GM18508 (cell line): ENCODE measurements at regions not wholly inside any gene's neighbourhood (a gene's known extent, or its start where the extent isn't known, plus 50 kb on each side); places are given as distances from the start of the nearest gene placed in this dataset.
"Not testable (repeated sequence)": the region's sequence is repeated elsewhere in the genome, so short reads cannot be mapped to it uniquely, and the experiment has no call there.

ENCODE experiments used
- ATAC-seq: cut with Tn5 transposase; IDR thresholded peaks from one replicate; pipeline ENCODE4 v1.9.1; 2021; ENCODE audit warnings: moderate number of reproducible peaks; ENCODE audit not compliant: insufficient read depth, unreplicated experiment

- ATAC-seq = no peak
Observed at GRCh38 chr16:16925432-16925831, 545.3 kb downstream of the XYLT1 start.

- ATAC-seq = no peak
Observed at GRCh38 chr16:16928532-16929109, 542.1 kb downstream of the XYLT1 start.

GRCh38 chr16:16930309-16931000 is 540.3 kb downstream of the XYLT1 start:
- ATAC-seq = no peak

- no peak for ATAC-seq
Observed at GRCh38 chr16:16933861-16934260, 536.9 kb downstream of the XYLT1 start.

DNA sequence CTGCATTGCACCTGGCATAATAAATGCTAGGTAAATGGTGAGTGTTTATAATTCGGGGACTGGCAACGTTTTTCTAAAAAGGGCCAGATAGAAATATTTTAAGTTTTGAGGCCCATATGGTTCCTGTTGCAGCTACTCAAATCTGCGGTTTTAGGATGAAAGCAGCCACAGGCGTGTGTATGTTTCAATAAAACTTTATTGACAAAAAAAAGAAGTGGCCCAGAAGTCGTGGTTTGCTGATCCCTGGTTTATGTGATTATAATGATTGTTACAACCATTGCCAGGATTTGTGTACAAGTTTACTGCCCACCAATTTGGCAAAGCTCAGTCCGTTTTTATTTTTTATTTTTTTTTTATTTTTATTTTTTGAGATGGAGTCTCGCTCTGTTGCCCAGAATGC is 536.1 kb downstream of the XYLT1 start:
- no peak for ATAC-seq

- not testable (repeated sequence) for ATAC-seq
Observed at GRCh38 chr16:16935909-16936308, 534.9 kb downstream of the XYLT1 start.

DNA sequence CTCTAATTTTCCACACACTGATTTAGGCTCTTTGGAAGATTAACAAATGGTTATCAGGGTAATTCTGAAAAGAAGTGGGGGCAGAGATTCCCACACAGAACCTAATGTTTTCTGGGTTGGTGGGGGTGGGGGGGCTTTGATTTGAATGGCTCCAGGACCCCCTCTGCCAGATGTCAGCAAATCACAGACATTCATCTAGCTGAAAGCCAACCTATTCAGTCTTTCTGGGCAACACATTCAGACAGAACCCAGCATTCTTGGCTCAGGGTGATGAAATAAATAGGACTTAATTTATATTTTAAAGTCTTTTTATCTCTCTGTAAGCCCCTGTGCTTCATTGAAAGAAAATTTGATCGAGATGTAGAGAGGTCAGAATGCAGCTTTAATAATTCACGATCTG is 533.2 kb downstream of the XYLT1 start:
- ATAC-seq = no peak

- ATAC-seq = no peak
Observed at GRCh38 chr16:16938009-16938408, 532.8 kb downstream of the XYLT1 start.

GRCh38 chr16:16938980-16939379 is 531.8 kb downstream of the XYLT1 start:
- no peak for ATAC-seq

- ATAC-seq = no peak
Observed at GRCh38 chr16:16940351-16940750, 530.4 kb downstream of the XYLT1 start.

- ATAC-seq = not testable (repeated sequence)
Observed at GRCh38 chr16:16942849-16943248, 527.9 kb downstream of the XYLT1 start.

GRCh38 chr16:16945207-16945606 is 525.6 kb downstream of the XYLT1 start:
- no peak for ATAC-seq

GRCh38 chr16:16956376-16956775 is 514.4 kb downstream of the XYLT1 start:
- ATAC-seq = no peak

- ATAC-seq = no peak
Observed at GRCh38 chr16:16960785-16961184, 510.0 kb downstream of the XYLT1 start.

GRCh38 chr16:16966439-16966838 is 504.3 kb downstream of the XYLT1 start:
- ATAC-seq = no peak

GRCh38 chr16:16971042-16971441 is 499.7 kb downstream of the XYLT1 start:
- ATAC-seq = no peak

DNA sequence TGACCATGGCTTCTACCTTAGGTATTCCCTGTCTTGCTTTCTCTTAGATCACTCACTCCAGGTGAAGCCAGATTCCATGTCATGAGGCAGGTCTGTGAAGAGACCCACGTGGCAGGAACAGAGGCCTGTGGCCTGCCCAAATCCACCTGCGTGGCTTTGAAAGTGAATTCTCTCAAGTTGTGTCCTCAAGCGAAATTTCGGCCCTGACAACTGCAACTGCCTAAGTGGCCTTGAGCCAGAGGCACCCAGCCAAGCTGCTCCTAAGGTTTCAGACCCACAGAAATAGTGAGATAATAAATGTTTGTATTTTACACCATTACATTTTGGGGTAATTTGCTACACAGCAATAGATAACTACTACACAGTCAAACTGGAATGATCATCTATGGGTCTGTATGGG is 497.9 kb downstream of the XYLT1 start:
- ATAC-seq = no peak

GRCh38 chr16:16973707-16974591 is 496.8 kb downstream of the XYLT1 start:
- ATAC-seq = no peak

DNA sequence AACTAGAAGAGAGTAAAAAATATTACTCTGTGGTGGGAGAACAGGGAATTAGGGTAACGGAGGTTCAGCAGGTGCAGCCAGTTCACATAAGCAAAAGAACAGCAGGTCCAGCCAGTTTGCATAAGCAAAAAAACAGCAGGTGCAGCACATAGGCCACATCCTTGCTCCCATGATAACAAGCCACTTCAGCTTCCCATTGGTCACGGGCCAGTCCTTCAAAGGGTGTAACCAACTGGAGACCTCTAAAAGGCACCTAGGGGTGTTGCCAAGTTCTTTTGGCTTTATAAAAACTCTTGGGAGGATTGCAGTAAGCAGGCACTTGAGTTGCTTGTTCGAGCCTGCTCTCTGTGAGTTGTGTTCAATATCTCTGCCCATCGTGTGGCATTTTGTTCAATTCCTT is 488.1 kb downstream of the XYLT1 start:
- ATAC-seq = no peak

DNA sequence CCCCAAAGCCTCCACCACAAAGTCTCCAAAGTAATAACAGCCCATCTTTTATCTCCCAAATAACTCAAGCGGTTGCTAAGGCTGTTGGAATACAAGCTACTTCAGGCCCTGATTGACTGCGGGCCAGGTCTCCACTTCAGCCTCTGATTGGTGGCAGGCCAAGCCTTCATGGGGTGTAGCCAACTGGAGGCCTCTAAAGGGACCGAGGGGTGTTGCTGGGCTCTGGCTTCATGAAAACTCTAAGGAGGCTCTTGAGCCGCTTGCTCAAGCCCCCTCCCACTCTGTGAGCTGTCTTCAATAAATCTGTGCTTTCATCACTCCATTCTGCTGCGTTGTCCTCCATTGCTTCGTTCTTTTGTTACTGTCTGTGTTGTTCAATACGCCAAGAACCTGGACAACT is 487.2 kb downstream of the XYLT1 start:
- ATAC-seq = no peak

- ATAC-seq = not testable (repeated sequence)
Observed at GRCh38 chr16:16984091-16984490, 486.7 kb downstream of the XYLT1 start.
